ENCODE measurements at regions not wholly inside any gene's neighbourhood (a gene's known extent, or its start where the extent isn't known, plus 50 kb on each side); places are given as distances from the start of the nearest gene placed in this dataset.

- no peaks in the 10 kb centered on the region for H4K20me1 ChIP-seq (ENCODE audit: control insufficient read depth, extremely low read depth, insufficient read depth, low read length)
- H3K36me3 ChIP-seq (ENCODE audit: control insufficient read depth, insufficient read depth, low read length), result no peaks in the 10 kb centered on the region
- no peak overlapping the region for H3K4me3 ChIP-seq (replicated peaks in 1 of 4; ENCODE audit: control extremely low read depth in 1 of 4, insufficient read depth in 1 of 4, low read depth in 3 of 4, low read length in 4 of 4)
- no peaks in the 10 kb centered on the region for H3K9me3 ChIP-seq (ENCODE audit: control insufficient read depth, insufficient read depth, low read depth, low read length)
- TF ChIP-seq EZH2 (IDR thresholded peaks at IDR 0.05; ENCODE audit: low read length, missing control alignments), result no peak
- no peak for TF ChIP-seq CTCF (conservative IDR thresholded peaks at IDR 0.05 in 1 of 2, IDR thresholded peaks at IDR 0.05 in 1 of 2; ENCODE audit: low read depth in 1 of 2, low read length in 2 of 2)
- no peak overlapping the region for H3K4me2 ChIP-seq (ENCODE audit: extremely low read depth, insufficient read depth, low read length)
- H3K79me2 ChIP-seq (ENCODE audit: control insufficient read depth, insufficient read depth, low read length), result no peaks in the 10 kb centered on the region
- H3K27ac ChIP-seq (ENCODE audit: insufficient read depth, low read length), result no peak overlapping the region
- no peak overlapping the region for H3K9ac ChIP-seq (ENCODE audit: insufficient read depth, low read length)
- DNase-seq (ENCODE audit: low read depth in 2 of 2), result no peak
- H2AFZ ChIP-seq (ENCODE audit: low read length), result no peak overlapping the region
- no peaks in the 10 kb centered on the region for H3K4me1 ChIP-seq (ENCODE audit: control insufficient read depth, extremely low read depth, insufficient read depth, low read length)
- no peaks in the 10 kb centered on the region for H3K27me3 ChIP-seq (ENCODE audit: control insufficient read depth, insufficient read depth, low read length)
These were observed 100.2 kb upstream of the OPRM1 start for GRCh38 chr6:153938876-153939275.

- no peaks in the 10 kb centered on the region for H3K27me3 ChIP-seq (ENCODE audit: control insufficient read depth, insufficient read depth, low read length)
- H3K27ac ChIP-seq (ENCODE audit: insufficient read depth, low read length), result no peak overlapping the region
- no peaks in the 10 kb centered on the region for H3K79me2 ChIP-seq (ENCODE audit: control insufficient read depth, insufficient read depth, low read length)
- no peak overlapping the region for H3K4me2 ChIP-seq (ENCODE audit: extremely low read depth, insufficient read depth, low read length)
- no peaks in the 10 kb centered on the region for H3K9me3 ChIP-seq (ENCODE audit: control insufficient read depth, insufficient read depth, low read depth, low read length)
- TF ChIP-seq CTCF (conservative IDR thresholded peaks at IDR 0.05 in 1 of 2, IDR thresholded peaks at IDR 0.05 in 1 of 2; ENCODE audit: low read depth in 1 of 2, low read length in 2 of 2), result no peak
- H3K36me3 ChIP-seq (ENCODE audit: control insufficient read depth, insufficient read depth, low read length), result no peaks in the 10 kb centered on the region
- no peaks in the 10 kb centered on the region for H4K20me1 ChIP-seq (ENCODE audit: control insufficient read depth, extremely low read depth, insufficient read depth, low read length)
- H3K4me1 ChIP-seq (ENCODE audit: control insufficient read depth, extremely low read depth, insufficient read depth, low read length), result no peaks in the 10 kb centered on the region
- H3K9ac ChIP-seq (ENCODE audit: insufficient read depth, low read length), result no peak overlapping the region
- H2AFZ ChIP-seq (ENCODE audit: low read length), result no peak overlapping the region
- no peak overlapping the region for H3K4me3 ChIP-seq (replicated peaks in 1 of 4; ENCODE audit: control extremely low read depth in 1 of 4, insufficient read depth in 1 of 4, low read depth in 3 of 4, low read length in 4 of 4)
- no peak for DNase-seq (ENCODE audit: low read depth in 2 of 2)
These were observed 107.6 kb upstream of the OPRM1 start for GRCh38 chr6:153931431-153931830.

- no peak overlapping the region for H3K9ac ChIP-seq (ENCODE audit: insufficient read depth, low read length)
- no peaks in the 10 kb centered on the region for H3K9me3 ChIP-seq (ENCODE audit: control insufficient read depth, insufficient read depth, low read depth, low read length)
- no peaks in the 10 kb centered on the region for H3K79me2 ChIP-seq (ENCODE audit: control insufficient read depth, insufficient read depth, low read length)
- no peaks in the 10 kb centered on the region for H3K4me1 ChIP-seq (ENCODE audit: control insufficient read depth, extremely low read depth, insufficient read depth, low read length)
- H3K36me3 ChIP-seq (ENCODE audit: control insufficient read depth, insufficient read depth, low read length), result no peaks in the 10 kb centered on the region
- H3K27me3 ChIP-seq (ENCODE audit: control insufficient read depth, insufficient read depth, low read length), result no peaks in the 10 kb centered on the region
- no peak overlapping the region for H3K4me3 ChIP-seq (replicated peaks in 1 of 4; ENCODE audit: control extremely low read depth in 1 of 4, insufficient read depth in 1 of 4, low read depth in 3 of 4, low read length in 4 of 4)
- no peak overlapping the region for H3K4me2 ChIP-seq (ENCODE audit: extremely low read depth, insufficient read depth, low read length)
- no peak for DNase-seq (ENCODE audit: low read depth in 2 of 2)
- no peaks in the 10 kb centered on the region for H4K20me1 ChIP-seq (ENCODE audit: control insufficient read depth, extremely low read depth, insufficient read depth, low read length)
- H3K27ac ChIP-seq (ENCODE audit: insufficient read depth, low read length), result no peak overlapping the region
- no peak overlapping the region for H2AFZ ChIP-seq (ENCODE audit: low read length)
- no peak for TF ChIP-seq EZH2 (IDR thresholded peaks at IDR 0.05; ENCODE audit: low read length, missing control alignments)
- TF ChIP-seq CTCF (conservative IDR thresholded peaks at IDR 0.05 in 1 of 2, IDR thresholded peaks at IDR 0.05 in 1 of 2; ENCODE audit: low read depth in 1 of 2, low read length in 2 of 2), result no peak
These were observed 111.2 kb upstream of the OPRM1 start for GRCh38 chr6:153927867-153928266.

Data from fibroblast of lung (primary cell).